K562 (cell line): ENCODE measurements at regions not wholly inside any gene's neighbourhood (a gene's known extent, or its start where the extent isn't known, plus 50 kb on each side); places are given as distances from the start of the nearest gene placed in this dataset.

Experiments used
- ATAC-seq: fragments of 200-7000 bp; cut with Tn5 transposase; 3 replicates; pipeline ENCODE4 v1.9.1; 2020; ENCODE audit warnings: moderate library complexity
- BruUV-seq: library from RNA; stranded (reverse); fragments of 400-500 nt; replicated peaks from 2 replicates; lab custom pipeline; 2021; lab: Mats Ljungman, UMichigan
- CTCF ChIA-PET: fragments of 300-600 bp; formaldehyde crosslinking; extraction: SDS; loops from one replicate; lab custom pipeline; 2021; ENCODE audit warnings: low intra/inter-chr PET ratio; lab: Yijun Ruan, JAX
- POLR2A ChIA-PET: fragments of 300-600, 350-650 bp; sonication (Branson Sonifier 250); formaldehyde crosslinking; extraction: SDS; loops from one replicate; lab custom pipeline; 2021; ENCODE audit warnings: antibody characterized with exemption, inconsistent platforms; lab: Yijun Ruan, JAX
- DNase-seq, 4 experiments: peaks; one replicate each; pipeline versions ENCODE4 v3.0.0 to v3.0.0-alpha.2; 2011 to 2018; ENCODE audit warnings: low spot score in 3 of 4, mixed read lengths in 3 of 4; ENCODE audit errors: extremely low read depth in 1 of 4
- FAIRE-seq: peaks from 2 replicates; lab custom pipeline; 2011; peaks lifted over from hg19 to GRCh38; lab: Jason Lieb, UNC
- H2AFZ ChIP-seq: 2 replicates; pipeline ENCODE4 v1.6.0; 2011; ENCODE audit warnings: low read depth, low read length, control low read depth, inconsistent platforms
- H3K27ac ChIP-seq: fragments of 200-600 bp; 3 replicates; pipeline ENCODE4 v1.8.0; 2011; ENCODE audit warnings: low read depth, mild to moderate bottlenecking, control low read depth, inconsistent platforms, low read length, moderate library complexity, mixed read lengths; ENCODE audit errors: extremely low read depth
- H3K27me3 ChIP-seq, 2 experiments: fragments of 300-600 bp in 1 of 2; 2 replicates in 1 of 2; 3 replicates in 1 of 2; pipeline versions ENCODE4 v1.6.0 to v1.8.0; 2011; ENCODE audit warnings: inconsistent platforms in 2 of 2, low read length in 2 of 2, mild to moderate bottlenecking in 1 of 2, mixed read lengths in 1 of 2, moderate library complexity in 1 of 2; ENCODE audit not compliant: control insufficient read depth in 2 of 2, insufficient read depth in 2 of 2
- H3K36me3 ChIP-seq: fragments of 300-600 bp; 3 replicates; pipeline ENCODE4 v1.8.0; 2011; ENCODE audit warnings: mild to moderate bottlenecking, low read length, inconsistent platforms; ENCODE audit not compliant: control insufficient read depth, insufficient read depth
- H3K4me1 ChIP-seq, 2 experiments: fragments of 200-600 bp in 1 of 2; replicated peaks in 1 of 2; 2 replicates in 1 of 2; 3 replicates in 1 of 2; pipeline versions ENCODE4 v1.5.1 to v1.8.0; 2011; ENCODE audit warnings: inconsistent platforms in 2 of 2, low read length in 2 of 2, mild to moderate bottlenecking in 1 of 2, mixed read lengths in 1 of 2, moderate library complexity in 1 of 2; ENCODE audit not compliant: control insufficient read depth in 2 of 2, insufficient read depth in 2 of 2
- H3K4me2 ChIP-seq: 2 replicates; pipeline ENCODE4 v1.6.1; 2011; ENCODE audit warnings: low read length, control low read depth, inconsistent platforms, mixed read lengths; ENCODE audit not compliant: insufficient read depth
- H3K4me3 ChIP-seq: fragments of 200-600 bp; sonication (generic), shearing (Covaris generic); 2 replicates; pipeline ENCODE4 v1.5.1; 2016; ENCODE audit warnings: control low read depth, inconsistent platforms
- H3K79me2 ChIP-seq: fragments of 200-600 bp; 3 replicates; pipeline ENCODE4 v1.8.0; 2011; ENCODE audit warnings: low read length, inconsistent platforms; ENCODE audit not compliant: control insufficient read depth, insufficient read depth
- H3K9ac ChIP-seq, 2 experiments: 2 replicates each; pipeline versions ENCODE4 v1.6.0 to v1.6.1; 2011; ENCODE audit warnings: low read depth in 2 of 2, low read length in 2 of 2, control low read depth in 1 of 2, inconsistent platforms in 1 of 2, mild to moderate bottlenecking in 1 of 2, mixed read lengths in 1 of 2; ENCODE audit not compliant: insufficient read depth in 1 of 2
- H3K9me1 ChIP-seq: one replicate; pipeline ENCODE4 v1.6.0; 2011; ENCODE audit warnings: inconsistent platforms, mild to moderate bottlenecking, low read length, moderate library complexity; ENCODE audit not compliant: control insufficient read depth, insufficient read depth
- H3K9me3 ChIP-seq: replicated peaks from 2 replicates; pipeline ENCODE4 v1.5.1; 2011; ENCODE audit warnings: low read depth, low read length, inconsistent platforms; ENCODE audit not compliant: control insufficient read depth, insufficient read depth
- H4K20me1 ChIP-seq: replicated peaks from 2 replicates; pipeline ENCODE4 v1.6.1; 2011; ENCODE audit warnings: low read length, inconsistent platforms, mixed read lengths; ENCODE audit not compliant: control insufficient read depth, insufficient read depth
- EZH2 ChIP-seq: IDR thresholded peaks from 2 replicates; pipeline ENCODE4 v1.6.1; 2012; ENCODE audit warnings: low read depth, mild to moderate bottlenecking, inconsistent platforms, low read length, borderline replicate concordance
- HEY1 ChIP-seq: fragments of 250-450 bp; sonication (Bioruptor Pico); IDR thresholded peaks from 2 replicates; pipeline ENCODE4 v1.5.0; 2020; ENCODE audit warnings: mild to moderate bottlenecking, moderate library complexity, borderline replicate concordance
- HMG20A ChIP-seq: fragments of 450-650 bp; formaldehyde crosslinking; conservative IDR thresholded peaks from 2 replicates; pipeline ENCODE4 v1.4.0; 2020; ENCODE audit warnings: mild to moderate bottlenecking, mixed read lengths
- MAFF ChIP-seq: IDR thresholded peaks from 2 replicates; pipeline ENCODE4 v1.6.1; 2012; ENCODE audit warnings: low read length, improper control_type of control experiment
- MTA1 ChIP-seq: fragments of 450-650 bp; IDR thresholded peaks from 2 replicates; pipeline ENCODE4 v1.6.1; 2017; ENCODE audit warnings: borderline replicate concordance
- NCOR1 ChIP-seq: fragments of 450-650 bp; IDR thresholded peaks from 2 replicates; pipeline ENCODE4 v1.6.1; 2016; ENCODE audit warnings: mild to moderate bottlenecking, moderate library complexity
- NFXL1 ChIP-seq: fragments of 450-650 bp; formaldehyde crosslinking; IDR thresholded peaks from 2 replicates; pipeline ENCODE4 v1.4.0; 2021; ENCODE audit warnings: mild to moderate bottlenecking
- NRF1 ChIP-seq, 2 experiments: fragments of 450-650 bp; IDR thresholded peaks in 1 of 2; conservative IDR thresholded peaks in 1 of 2; 2 replicates each; pipeline ENCODE4 v1.6.1; 2014; ENCODE audit warnings: mild to moderate bottlenecking in 2 of 2
- RBM22 ChIP-seq: fragments of 200-400 bp; formaldehyde crosslinking; IDR thresholded peaks from 2 replicates; pipeline ENCODE4 v1.6.1; 2018; ENCODE audit warnings: low read length, low read depth; ENCODE audit not compliant: poor library complexity, severe bottlenecking
- SOX6 ChIP-seq: fragments of 450-650 bp; IDR thresholded peaks from 2 replicates; pipeline ENCODE4 v1.6.1; 2014; ENCODE audit warnings: mild to moderate bottlenecking
- SP1 ChIP-seq: sonication (generic); formaldehyde crosslinking; IDR thresholded peaks from 2 replicates; pipeline ENCODE4 v1.8.1; 2022; ENCODE audit warnings: mild to moderate bottlenecking, missing genetic modification reagents
- ZC3H8 ChIP-seq: fragments of 450-650 bp; IDR thresholded peaks from 2 replicates; pipeline ENCODE4 v1.6.1; 2017
- ZNF431 ChIP-seq: sonication (generic); formaldehyde crosslinking; IDR thresholded peaks from 2 replicates; pipeline ENCODE4 v1.8.0; 2022; ENCODE audit warnings: mild to moderate bottlenecking, missing genetic modification reagents
- ZNF551 ChIP-seq: fragments of 250-450 bp; sonication (Bioruptor Pico); IDR thresholded peaks from 2 replicates; pipeline ENCODE4 v1.5.0; 2021; ENCODE audit warnings: mild to moderate bottlenecking, moderate library complexity
- WGBS: fragments of 100-300 bp; shearing (Covaris generic); methylation state at CpG from one replicate; pipeline ENCODE4 v1.1.6; 2016; ENCODE audit warnings: low coverage, mixed read lengths; ENCODE audit not compliant: insufficient coverage; ENCODE audit errors: missing lambda C conversion rate; 5-methylcytosine and 5-hydroxymethylcytosine counted together
- in situ Hi-C: fragments of 300-500 bp; cut with MboI; formaldehyde crosslinking; loops from 4 replicates; pipeline ENCODE4 v1.15.0; 2018; ENCODE audit warnings: inconsistent platforms, mixed read lengths
- intact Hi-C: fragments of 100-400 bp; cut with micrococcal nuclease; formaldehyde crosslinking; loops from 2 replicates; pipeline ENCODE4 v1.14.2; 2022
- TF ChIP-seq, protein P1 (sequence below): fragments of 450-650 bp; formaldehyde crosslinking; IDR thresholded peaks from 2 replicates; pipeline ENCODE4 v1.4.0; 2020; ENCODE audit warnings: mild to moderate bottlenecking, moderate library complexity
- TF ChIP-seq, protein P2 (sequence below): sonication (generic); formaldehyde crosslinking; IDR thresholded peaks from 2 replicates; pipeline ENCODE4 v1.9.0; 2022; ENCODE audit warnings: mild to moderate bottlenecking, missing genetic modification reagents
- TF ChIP-seq, protein P3 (sequence below): IDR thresholded peaks from 2 replicates; pipeline ENCODE4 v1.6.1; 2011; ENCODE audit not compliant: insufficient read length; ENCODE audit errors: extremely low read depth

DNA sequence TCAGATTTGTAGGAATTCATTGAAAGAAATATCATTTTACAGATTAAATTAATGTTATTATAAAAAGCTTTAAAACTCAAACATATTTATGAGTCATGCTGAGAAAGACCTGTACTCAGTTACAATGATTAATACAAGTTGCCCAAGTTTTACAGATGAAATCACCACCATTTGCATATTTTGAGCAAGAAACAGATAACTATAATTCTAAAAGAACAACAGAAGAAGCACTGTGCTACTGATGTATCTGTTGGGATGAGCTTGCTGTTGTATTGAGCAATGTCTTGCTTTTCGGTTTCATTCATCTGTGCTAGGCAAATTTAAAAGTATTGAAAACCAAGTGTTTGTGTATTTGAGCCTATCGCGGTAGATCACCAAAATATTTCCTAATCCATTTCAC is 1589.1 kb upstream of the ZEB2 start:
- no peak overlapping the region for H3K27ac ChIP-seq
- intact Hi-C loops (no loop called here), in situ Hi-C loops (no loop called here)
- H3K9me3 ChIP-seq: no peaks in the 10 kb centered on the region; the same call in 1 of the 2 replicates
- H3K79me2 ChIP-seq: no peaks in the 10 kb centered on the region
- no peaks in the 10 kb centered on the region for H3K36me3 ChIP-seq
- H3K9me1 ChIP-seq: no peaks in the 10 kb centered on the region
- ChIA-PET CTCF (no interaction called here), POLR2A (no interaction called here)
- 35% methylated on average over 3 of the region's 3 CpGs for WGBS
- BruUV-seq: no TSS peak
- no peak for FAIRE-seq
- H2AFZ ChIP-seq: no peak overlapping the region
- H3K4me3 ChIP-seq: no peak overlapping the region
- ATAC-seq: no peak
- H3K4me1 ChIP-seq: no peaks in the 10 kb centered on the region
- TF ChIP-seq, protein P1, sequence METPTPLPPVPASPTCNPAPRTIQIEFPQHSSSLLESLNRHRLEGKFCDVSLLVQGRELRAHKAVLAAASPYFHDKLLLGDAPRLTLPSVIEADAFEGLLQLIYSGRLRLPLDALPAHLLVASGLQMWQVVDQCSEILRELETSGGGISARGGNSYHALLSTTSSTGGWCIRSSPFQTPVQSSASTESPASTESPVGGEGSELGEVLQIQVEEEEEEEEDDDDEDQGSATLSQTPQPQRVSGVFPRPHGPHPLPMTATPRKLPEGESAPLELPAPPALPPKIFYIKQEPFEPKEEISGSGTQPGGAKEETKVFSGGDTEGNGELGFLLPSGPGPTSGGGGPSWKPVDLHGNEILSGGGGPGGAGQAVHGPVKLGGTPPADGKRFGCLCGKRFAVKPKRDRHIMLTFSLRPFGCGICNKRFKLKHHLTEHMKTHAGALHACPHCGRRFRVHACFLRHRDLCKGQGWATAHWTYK (CRISPR knock-in tag): no peak
- no peak for TF ChIP-seq RBM22
- TF ChIP-seq ZC3H8: no peak
- TF ChIP-seq NCOR1: no peak
- TF ChIP-seq ZNF431 (CRISPR knock-in tag): no peak
- TF ChIP-seq MTA1: no peak
- no peak for TF ChIP-seq EZH2
- TF ChIP-seq, protein P2, sequence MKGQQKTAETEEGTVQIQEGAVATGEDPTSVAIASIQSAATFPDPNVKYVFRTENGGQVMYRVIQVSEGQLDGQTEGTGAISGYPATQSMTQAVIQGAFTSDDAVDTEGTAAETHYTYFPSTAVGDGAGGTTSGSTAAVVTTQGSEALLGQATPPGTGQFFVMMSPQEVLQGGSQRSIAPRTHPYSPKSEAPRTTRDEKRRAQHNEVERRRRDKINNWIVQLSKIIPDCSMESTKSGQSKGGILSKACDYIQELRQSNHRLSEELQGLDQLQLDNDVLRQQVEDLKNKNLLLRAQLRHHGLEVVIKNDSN (CRISPR knock-in tag): no peak
- no peak for TF ChIP-seq MAFF
- TF ChIP-seq ZNF551 (CRISPR knock-in tag): no peak
- no peak for TF ChIP-seq NRF1 (conservative IDR thresholded peaks at IDR 0.05 in 1 of 2, IDR thresholded peaks at IDR 0.05 in 1 of 2)
- no peak for TF ChIP-seq HMG20A
- TF ChIP-seq, protein P3, sequence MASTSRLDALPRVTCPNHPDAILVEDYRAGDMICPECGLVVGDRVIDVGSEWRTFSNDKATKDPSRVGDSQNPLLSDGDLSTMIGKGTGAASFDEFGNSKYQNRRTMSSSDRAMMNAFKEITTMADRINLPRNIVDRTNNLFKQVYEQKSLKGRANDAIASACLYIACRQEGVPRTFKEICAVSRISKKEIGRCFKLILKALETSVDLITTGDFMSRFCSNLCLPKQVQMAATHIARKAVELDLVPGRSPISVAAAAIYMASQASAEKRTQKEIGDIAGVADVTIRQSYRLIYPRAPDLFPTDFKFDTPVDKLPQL: no peak
- no peak for TF ChIP-seq SOX6
- TF ChIP-seq SP1 (CRISPR knock-in tag): no peak
- TF ChIP-seq HEY1 (CRISPR knock-in tag): no peak
- TF ChIP-seq NFXL1: no peak
- TF ChIP-seq, all 486 proteins: peak for 0
- H3K9ac ChIP-seq: no peak overlapping the region
- no peak for DNase-seq
- no peaks in the 10 kb centered on the region for H3K27me3 ChIP-seq
- H3K4me2 ChIP-seq: no peak overlapping the region
- H4K20me1 ChIP-seq: no peaks in the 10 kb centered on the region
